K562 (cell line): ENCODE measurements at regions not wholly inside any gene's neighbourhood (a gene's known extent, or its start where the extent isn't known, plus 50 kb on each side); places are given as distances from the start of the nearest gene placed in this dataset.

Experiments used
- CHD7 ChIP-seq: fragments of 200-600 bp; sonication (generic); IDR thresholded peaks from one replicate; pipeline ENCODE4 v1.6.1; 2012; ENCODE audit warnings: mild to moderate bottlenecking, low read depth, low read length, inconsistent platforms
- JUND ChIP-seq, 2 experiments: IDR thresholded peaks; 2 replicates in 1 of 2; 3 replicates in 1 of 2; pipeline ENCODE4 v1.6.1; 2011; ENCODE audit warnings: borderline replicate concordance in 2 of 2, low read depth in 2 of 2, low read length in 2 of 2, improper control_type of control experiment in 1 of 2, missing biosample characterization in 1 of 2, missing genetic modification characterization in 1 of 2, missing genetic modification reagents in 1 of 2
- MLX ChIP-seq, 2 experiments: fragments of 450-650 bp in 1 of 2; sonication (generic) in 1 of 2; formaldehyde crosslinking; conservative IDR thresholded peaks; 2 replicates each; pipeline versions ENCODE4 v1.4.0 to v1.8.1; 2020 to 2022; ENCODE audit warnings: mild to moderate bottlenecking in 1 of 2, missing genetic modification reagents in 1 of 2
- PHTF2 ChIP-seq: fragments of 250-450 bp; sonication (Bioruptor Pico); IDR thresholded peaks from 2 replicates; pipeline ENCODE4 v1.5.0; 2021; ENCODE audit warnings: mild to moderate bottlenecking
- SRSF9 ChIP-seq: fragments of 200-400 bp; formaldehyde crosslinking; IDR thresholded peaks from 2 replicates; pipeline ENCODE4 v1.6.1; 2017; ENCODE audit warnings: low read depth, low read length, borderline replicate concordance
- ZNF133 ChIP-seq: fragments of 250-450 bp; sonication (Bioruptor Pico); IDR thresholded peaks from 2 replicates; pipeline ENCODE4 v1.4.0; 2020; ENCODE audit warnings: mild to moderate bottlenecking
- TF ChIP-seq, protein P1 (sequence below), 3 experiments: IDR thresholded peaks in 2 of 3; conservative IDR thresholded peaks in 1 of 3; 2 replicates each; pipeline ENCODE4 v1.5.1; 2011 to 2012; ENCODE audit warnings: low read length in 3 of 3, mild to moderate bottlenecking in 3 of 3, control low read depth in 2 of 3, improper control_type of control experiment in 1 of 3, inconsistent platforms in 1 of 3, low read depth in 1 of 3, mixed read lengths in 1 of 3, moderate library complexity in 1 of 3; ENCODE audit not compliant: insufficient read depth in 2 of 3

- TF ChIP-seq CHD7: no peak
- no peak for TF ChIP-seq JUND (IDR thresholded peaks at IDR 0.05; ENCODE audit: borderline replicate concordance, low read depth, low read length)
- TF ChIP-seq JUND (tag; IDR thresholded peaks at IDR 0.05; ENCODE audit: borderline replicate concordance, low read depth, low read length): no peak
- no peak for TF ChIP-seq PHTF2
- TF ChIP-seq MLX (CRISPR knock-in tag; conservative IDR thresholded peaks at IDR 0.05): no peak
- no peak for TF ChIP-seq SRSF9
- TF ChIP-seq ZNF133: no peak
- TF ChIP-seq, protein P1, sequence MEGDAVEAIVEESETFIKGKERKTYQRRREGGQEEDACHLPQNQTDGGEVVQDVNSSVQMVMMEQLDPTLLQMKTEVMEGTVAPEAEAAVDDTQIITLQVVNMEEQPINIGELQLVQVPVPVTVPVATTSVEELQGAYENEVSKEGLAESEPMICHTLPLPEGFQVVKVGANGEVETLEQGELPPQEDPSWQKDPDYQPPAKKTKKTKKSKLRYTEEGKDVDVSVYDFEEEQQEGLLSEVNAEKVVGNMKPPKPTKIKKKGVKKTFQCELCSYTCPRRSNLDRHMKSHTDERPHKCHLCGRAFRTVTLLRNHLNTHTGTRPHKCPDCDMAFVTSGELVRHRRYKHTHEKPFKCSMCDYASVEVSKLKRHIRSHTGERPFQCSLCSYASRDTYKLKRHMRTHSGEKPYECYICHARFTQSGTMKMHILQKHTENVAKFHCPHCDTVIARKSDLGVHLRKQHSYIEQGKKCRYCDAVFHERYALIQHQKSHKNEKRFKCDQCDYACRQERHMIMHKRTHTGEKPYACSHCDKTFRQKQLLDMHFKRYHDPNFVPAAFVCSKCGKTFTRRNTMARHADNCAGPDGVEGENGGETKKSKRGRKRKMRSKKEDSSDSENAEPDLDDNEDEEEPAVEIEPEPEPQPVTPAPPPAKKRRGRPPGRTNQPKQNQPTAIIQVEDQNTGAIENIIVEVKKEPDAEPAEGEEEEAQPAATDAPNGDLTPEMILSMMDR (IDR thresholded peaks at IDR 0.05 in 2 of 3, conservative IDR thresholded peaks at IDR 0.05 in 1 of 3; ENCODE audit: insufficient read depth in 2 of 3, low read depth in 1 of 3, low read length in 3 of 3): no peak
Measured at GRCh38 chr3:124137216-124137615, 145.3 kb upstream of the ROPN1 start.
